ENCODE measurements at regions not wholly inside any gene's neighbourhood (a gene's known extent, or its start where the extent isn't known, plus 50 kb on each side); places are given as distances from the start of the nearest gene placed in this dataset.

DNA sequence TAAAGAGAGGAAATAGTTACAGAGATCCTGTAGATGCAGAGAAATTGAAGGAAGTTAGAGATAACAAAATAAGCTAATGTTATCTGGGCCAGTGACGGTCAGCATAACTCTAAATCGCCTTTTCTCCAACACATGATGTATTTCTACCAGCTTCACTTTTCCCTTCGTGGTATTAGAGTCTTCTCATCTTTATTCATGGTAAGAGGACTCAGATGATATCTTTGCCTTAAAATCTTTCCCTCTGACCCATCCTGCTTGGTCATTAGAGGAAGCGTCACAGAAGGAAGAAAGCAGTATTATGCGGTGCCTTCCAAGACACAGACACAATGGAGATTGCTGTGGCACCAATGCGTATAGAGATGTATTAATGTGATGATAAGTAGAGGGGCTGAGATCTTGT is 320.7 kb upstream of the GOLIM4 start:
- no peak for TF ChIP-seq CTCF (IDR thresholded peaks at IDR 0.05)
- no peak for TF ChIP-seq POLR2A (IDR thresholded peaks at IDR 0.05)

Data from right lobe of liver (tissue), 4 donors.